WTC11 (cell line): ENCODE measurements at regions not wholly inside any gene's neighbourhood (a gene's known extent, or its start where the extent isn't known, plus 50 kb on each side); places are given as distances from the start of the nearest gene placed in this dataset.

Experiments used
- CTCF ChIP-seq: fragments of 200-600 bp; IDR thresholded peaks from 2 replicates; pipeline ENCODE4 v1.8.0; 2022; ENCODE audit warnings: antibody characterized with exemption
- FOXJ3 ChIP-seq: sonication (generic); formaldehyde crosslinking; IDR thresholded peaks from 2 replicates; pipeline ENCODE4 v1.9.0; 2021; ENCODE audit warnings: missing genetic modification reagents, mild to moderate bottlenecking, borderline replicate concordance
- HMGA2 ChIP-seq: fragments of 250-450 bp; sonication (Bioruptor Pico); IDR thresholded peaks from 2 replicates; pipeline ENCODE4 v1.4.0; 2021; ENCODE audit warnings: mild to moderate bottlenecking, moderate library complexity
- JUN ChIP-seq: sonication (generic); formaldehyde crosslinking; IDR thresholded peaks from 2 replicates; pipeline ENCODE4 v1.8.0; 2023; ENCODE audit warnings: mild to moderate bottlenecking, missing genetic modification reagents
- NR2C2 ChIP-seq: sonication (generic); formaldehyde crosslinking; IDR thresholded peaks from 2 replicates; pipeline ENCODE4 v1.8.0; 2022; ENCODE audit warnings: mild to moderate bottlenecking, missing genetic modification reagents
- SMAD4 ChIP-seq: sonication (generic); formaldehyde crosslinking; IDR thresholded peaks from 2 replicates; pipeline ENCODE4 v1.8.0; 2022; ENCODE audit warnings: mild to moderate bottlenecking, missing genetic modification reagents
- TCF7 ChIP-seq: sonication (generic); formaldehyde crosslinking; IDR thresholded peaks from 2 replicates; pipeline ENCODE4 v1.8.0; 2022; ENCODE audit warnings: mild to moderate bottlenecking, low read depth, missing genetic modification reagents, moderate library complexity
- TEAD1 ChIP-seq: sonication (generic); formaldehyde crosslinking; IDR thresholded peaks from 2 replicates; pipeline ENCODE4 v1.8.0; 2022; ENCODE audit warnings: mild to moderate bottlenecking, missing genetic modification reagents
- USF1 ChIP-seq: sonication (generic); formaldehyde crosslinking; IDR thresholded peaks from 2 replicates; pipeline ENCODE4 v1.8.0; 2022; ENCODE audit warnings: mild to moderate bottlenecking, missing genetic modification reagents
- USF2 ChIP-seq: sonication (generic); formaldehyde crosslinking; IDR thresholded peaks from 2 replicates; pipeline ENCODE4 v1.8.1; 2023; ENCODE audit warnings: mild to moderate bottlenecking, missing genetic modification reagents, moderate library complexity
- TF ChIP-seq, protein P1 (sequence below): sonication (generic); formaldehyde crosslinking; IDR thresholded peaks from 2 replicates; pipeline ENCODE4 v1.8.1; 2022; ENCODE audit warnings: mild to moderate bottlenecking, missing genetic modification reagents, moderate library complexity, borderline replicate concordance
- TF ChIP-seq, protein P2 (sequence below): sonication (generic); formaldehyde crosslinking; conservative IDR thresholded peaks from 2 replicates; pipeline ENCODE4 v1.8.1; 2023; ENCODE audit warnings: mild to moderate bottlenecking, low read depth, missing genetic modification reagents, moderate library complexity

DNA sequence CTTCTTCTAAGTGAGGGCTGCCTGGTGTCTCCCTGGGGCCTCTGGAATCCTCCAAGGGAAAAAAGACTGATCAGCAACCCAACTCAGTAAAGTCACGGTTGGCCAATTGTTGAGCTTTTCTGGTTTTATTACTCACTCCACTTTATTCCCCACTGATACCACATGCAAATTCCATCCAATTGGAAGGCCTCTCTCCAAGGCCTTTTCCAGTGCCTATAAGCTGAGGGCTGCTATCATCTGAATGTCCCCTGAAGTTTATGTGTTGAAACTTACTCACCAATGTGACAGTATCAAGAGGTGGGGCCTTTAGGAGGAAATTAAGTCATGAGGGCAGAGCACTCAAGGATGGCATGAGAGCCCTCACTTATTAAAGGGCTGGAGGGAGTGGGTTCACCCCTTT lies 463.3 kb downstream of the BUD13 start:
- TF ChIP-seq CTCF (no peak), NR2C2 (CRISPR knock-in tag) (no peak), USF2 (CRISPR knock-in tag) (no peak), TEAD1 (CRISPR knock-in tag) (no peak), HMGA2 (no peak), FOXJ3 (CRISPR knock-in tag) (no peak), USF1 (no peak), JUN (CRISPR knock-in tag) (no peak), SMAD4 (CRISPR knock-in tag) (no peak), TCF7 (no peak)
- TF ChIP-seq, protein P1, sequence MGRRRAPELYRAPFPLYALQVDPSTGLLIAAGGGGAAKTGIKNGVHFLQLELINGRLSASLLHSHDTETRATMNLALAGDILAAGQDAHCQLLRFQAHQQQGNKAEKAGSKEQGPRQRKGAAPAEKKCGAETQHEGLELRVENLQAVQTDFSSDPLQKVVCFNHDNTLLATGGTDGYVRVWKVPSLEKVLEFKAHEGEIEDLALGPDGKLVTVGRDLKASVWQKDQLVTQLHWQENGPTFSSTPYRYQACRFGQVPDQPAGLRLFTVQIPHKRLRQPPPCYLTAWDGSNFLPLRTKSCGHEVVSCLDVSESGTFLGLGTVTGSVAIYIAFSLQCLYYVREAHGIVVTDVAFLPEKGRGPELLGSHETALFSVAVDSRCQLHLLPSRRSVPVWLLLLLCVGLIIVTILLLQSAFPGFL (CRISPR knock-in tag) = no peak
- TF ChIP-seq, protein P2, sequence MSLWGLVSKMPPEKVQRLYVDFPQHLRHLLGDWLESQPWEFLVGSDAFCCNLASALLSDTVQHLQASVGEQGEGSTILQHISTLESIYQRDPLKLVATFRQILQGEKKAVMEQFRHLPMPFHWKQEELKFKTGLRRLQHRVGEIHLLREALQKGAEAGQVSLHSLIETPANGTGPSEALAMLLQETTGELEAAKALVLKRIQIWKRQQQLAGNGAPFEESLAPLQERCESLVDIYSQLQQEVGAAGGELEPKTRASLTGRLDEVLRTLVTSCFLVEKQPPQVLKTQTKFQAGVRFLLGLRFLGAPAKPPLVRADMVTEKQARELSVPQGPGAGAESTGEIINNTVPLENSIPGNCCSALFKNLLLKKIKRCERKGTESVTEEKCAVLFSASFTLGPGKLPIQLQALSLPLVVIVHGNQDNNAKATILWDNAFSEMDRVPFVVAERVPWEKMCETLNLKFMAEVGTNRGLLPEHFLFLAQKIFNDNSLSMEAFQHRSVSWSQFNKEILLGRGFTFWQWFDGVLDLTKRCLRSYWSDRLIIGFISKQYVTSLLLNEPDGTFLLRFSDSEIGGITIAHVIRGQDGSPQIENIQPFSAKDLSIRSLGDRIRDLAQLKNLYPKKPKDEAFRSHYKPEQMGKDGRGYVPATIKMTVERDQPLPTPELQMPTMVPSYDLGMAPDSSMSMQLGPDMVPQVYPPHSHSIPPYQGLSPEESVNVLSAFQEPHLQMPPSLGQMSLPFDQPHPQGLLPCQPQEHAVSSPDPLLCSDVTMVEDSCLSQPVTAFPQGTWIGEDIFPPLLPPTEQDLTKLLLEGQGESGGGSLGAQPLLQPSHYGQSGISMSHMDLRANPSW (CRISPR knock-in tag) = no peak
